T-cell (primary cell): ENCODE measurements at regions not wholly inside any gene's neighbourhood (a gene's known extent, or its start where the extent isn't known, plus 50 kb on each side); places are given as distances from the start of the nearest gene placed in this dataset.

Source experiments
- ATAC-seq, 4 experiments: fragments of 200-7000 bp in 3 of 4; fragments of 150-1000 bp in 1 of 4; cut with Tn5 transposase; replicated peaks in 1 of 4; 1 replicate in 3 of 4; 2 replicates in 1 of 4; pipeline ENCODE4 v1.10.0; 2021; ENCODE audit warnings: moderate library complexity in 3 of 4, mild to moderate bottlenecking in 2 of 4, moderate number of reproducible peaks in 1 of 4
- CTCF ChIA-PET, 2 donors: fragments of 300-600 bp; sonication (Branson Sonifier 250); formaldehyde crosslinking; loops; one replicate each; lab custom pipeline; 2022; ENCODE audit warnings: antibody characterized with exemption in 2 of 2; lab: Charles Lee
- POLR2A ChIA-PET, 2 donors: fragments of 300-600 bp; sonication (Branson Sonifier 250); formaldehyde crosslinking; loops; one replicate each; lab custom pipeline; 2022; ENCODE audit warnings: antibody characterized with exemption in 2 of 2; lab: Charles Lee
- DNase-seq, 35 experiments: peaks; one replicate each; pipeline versions ENCODE4 v3.0.0 to v3.0.0-alpha.2; 2013 to 2023
- H3K27ac ChIP-seq: one replicate; pipeline ENCODE4 v1.5.1; 2013; ENCODE audit warnings: low read length
- H3K27me3 ChIP-seq, 2 experiments: replicated peaks in 1 of 2; 1 replicate in 1 of 2; 2 replicates in 1 of 2; pipeline versions ENCODE4 v1.6.1 to v1.7.0; 2013; ENCODE audit warnings: low read length in 1 of 2, mixed read lengths in 1 of 2; ENCODE audit not compliant: control insufficient read depth in 2 of 2, insufficient read depth in 2 of 2; ENCODE audit errors: extremely low read depth in 1 of 2
- H3K36me3 ChIP-seq, 2 donors: 1 replicate in 1 of 2; 2 replicates in 1 of 2; pipeline versions ENCODE4 v1.6.1 to v1.7.0; 2013; ENCODE audit warnings: low read length in 1 of 2; ENCODE audit not compliant: control insufficient read depth in 2 of 2, insufficient read depth in 1 of 2; ENCODE audit errors: extremely low read depth in 1 of 2
- H3K4me1 ChIP-seq, 2 experiments: 1 replicate in 1 of 2; 2 replicates in 1 of 2; pipeline versions ENCODE4 v1.6.1 to v1.7.0; 2013; ENCODE audit warnings: low read length in 2 of 2, mixed read lengths in 1 of 2; ENCODE audit not compliant: insufficient read depth in 2 of 2, control insufficient read depth in 1 of 2; ENCODE audit errors: extremely low read depth in 1 of 2
- H3K4me3 ChIP-seq, 2 donors: 1 replicate in 1 of 2; 2 replicates in 1 of 2; pipeline versions ENCODE4 v1.5.1 to v1.7.0; 2013; ENCODE audit warnings: mild to moderate bottlenecking in 2 of 2, low read length in 1 of 2, moderate library complexity in 1 of 2; ENCODE audit not compliant: control insufficient read depth in 1 of 2; ENCODE audit errors: extremely low read depth in 1 of 2
- H3K9me3 ChIP-seq: 2 replicates; pipeline ENCODE4 v1.7.0; 2013
- H3K27ac Mint-ChIP-seq, 2 donors: one replicate each; pipeline ENCODE4 v1.8.0; 2020 to 2021; ENCODE audit warnings: mild to moderate bottlenecking in 2 of 2, mixed read lengths in 2 of 2
- H3K27me3 Mint-ChIP-seq, 2 donors: one replicate each; pipeline ENCODE4 v1.8.0; 2021 to 2022; ENCODE audit warnings: mixed read lengths in 2 of 2
- H3K36me3 Mint-ChIP-seq: one replicate; pipeline ENCODE4 v1.8.0; 2021; ENCODE audit warnings: mixed read lengths
- H3K4me1 Mint-ChIP-seq, 3 donors: one replicate each; pipeline ENCODE4 v1.8.0; 2020 to 2022; ENCODE audit warnings: mixed read lengths in 3 of 3, mild to moderate bottlenecking in 1 of 3
- H3K4me3 Mint-ChIP-seq, 3 donors: one replicate each; pipeline ENCODE4 v1.8.0; 2020 to 2022; ENCODE audit warnings: mild to moderate bottlenecking in 3 of 3, mixed read lengths in 3 of 3, moderate library complexity in 3 of 3
- H3K9me3 Mint-ChIP-seq, 3 donors: one replicate each; pipeline ENCODE4 v1.8.0; 2020 to 2022; ENCODE audit warnings: mixed read lengths in 3 of 3
- WGBS: methylation state at CpG from one replicate; pipeline ENCODE4 v1.1.5; 2013; ENCODE audit warnings: missing lambda C conversion rate; ENCODE audit not compliant: insufficient coverage; 5-methylcytosine and 5-hydroxymethylcytosine counted together

DNA sequence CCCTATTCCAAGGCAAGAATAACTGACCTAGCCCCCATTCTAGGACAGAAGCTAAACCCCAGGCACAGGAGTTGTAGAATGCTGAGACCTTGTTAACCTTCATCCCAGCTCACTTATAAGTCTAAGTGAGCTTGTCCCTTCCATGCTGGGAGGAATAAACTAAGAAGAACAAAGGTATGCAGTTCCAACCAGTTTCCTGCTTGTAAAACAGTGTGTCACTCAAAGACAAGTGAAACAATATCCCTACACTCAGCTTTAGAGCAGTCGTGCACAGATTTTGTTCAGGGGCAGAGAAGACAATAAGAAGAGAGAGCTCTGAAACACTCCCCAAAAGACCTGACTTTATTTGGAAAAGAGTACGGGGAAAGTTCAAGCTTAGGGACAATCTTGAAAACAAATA is 292.1 kb downstream of the CGGBP1 start:
- no peaks in the 10 kb centered on the region for H3K4me1 ChIP-seq
- WGBS: no CpG with 5 or more reads among the region's 2 CpGs
- Mint-ChIP-seq H3K4me3 (no peak overlapping the region), H3K36me3 (no peaks in the 10 kb centered on the region), H3K27me3 (peaks cover 0 to 3% of the 10 kb centered on the region in 2 donors), H3K4me1 (no peaks in the 10 kb centered on the region), H3K27ac (no peak overlapping the region), H3K9me3 (no peaks in the 10 kb centered on the region)
- DNase-seq (no peak), ATAC-seq (no peak)
- H3K27me3 ChIP-seq: no peaks in the 10 kb centered on the region
- ChIA-PET POLR2A (interaction anchor here in 1 of 2 donors (0.7 kb wide), 1 partner anchor 23 kb away, joined by 3 read pairs; no protein-coding TSS in a partner anchor), CTCF (no interaction called here)
- no peaks in the 10 kb centered on the region for H3K36me3 ChIP-seq
- H3K27ac ChIP-seq: no peak overlapping the region
- no peaks in the 10 kb centered on the region for H3K9me3 ChIP-seq
- H3K4me3 ChIP-seq: no peak overlapping the region

DNA sequence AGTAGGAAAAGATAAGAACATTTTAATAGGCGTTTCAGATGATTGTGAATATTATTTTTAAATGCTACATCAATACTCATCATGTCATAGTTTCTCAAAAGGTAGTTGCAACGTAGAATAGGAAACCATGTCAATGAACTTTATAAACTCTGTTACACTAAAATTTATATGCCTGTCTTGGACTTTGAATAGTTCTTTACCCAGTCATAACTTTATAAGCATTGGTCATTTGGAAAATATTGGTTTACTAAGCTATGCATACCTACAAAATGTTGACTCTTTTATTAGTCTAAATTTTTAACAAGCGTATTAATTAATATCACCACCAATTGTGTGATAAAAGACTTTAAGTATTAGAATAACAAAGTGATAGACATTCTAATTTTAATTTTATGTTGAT is 293.5 kb downstream of the CGGBP1 start:
- no CpG with 5 or more reads among the region's 3 CpGs for WGBS
- Histone ChIP-seq H3K27me3 (no peaks in the 10 kb centered on the region), H3K36me3 (no peaks in the 10 kb centered on the region), H3K4me1 (no peaks in the 10 kb centered on the region), H3K4me3 (no peak overlapping the region), H3K9me3 (no peaks in the 10 kb centered on the region), H3K27ac (no peak overlapping the region)
- ATAC-seq (no peak), DNase-seq (no peak)
- Mint-ChIP-seq H3K27ac (no peak overlapping the region), H3K4me3 (no peak overlapping the region), H3K4me1 (no peaks in the 10 kb centered on the region), H3K36me3 (no peaks in the 10 kb centered on the region), H3K9me3 (no peaks in the 10 kb centered on the region), H3K27me3 (no peaks in the 10 kb centered on the region)
- ChIA-PET CTCF (no interaction called here), POLR2A (no interaction called here)

DNA sequence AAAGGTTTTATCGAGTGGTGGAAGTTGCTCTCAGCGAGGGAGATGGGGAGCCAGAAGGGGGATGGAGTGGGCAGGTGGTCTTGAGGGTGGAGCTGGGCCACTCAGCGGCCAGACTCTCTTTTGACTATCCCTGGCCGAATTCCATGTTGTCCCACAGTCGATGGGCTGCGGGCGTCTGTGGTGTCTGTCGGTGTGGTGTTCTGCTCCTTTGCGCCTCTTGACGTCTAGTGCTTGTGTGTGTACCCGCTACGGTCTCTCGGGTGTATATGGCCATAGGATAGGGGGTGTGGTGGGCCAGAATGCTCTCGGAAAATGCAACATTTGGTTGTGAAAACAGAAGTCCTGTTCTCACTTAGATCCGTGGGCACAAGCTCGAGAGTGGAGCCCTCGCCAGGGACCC is 297.0 kb downstream of the CGGBP1 start:
- Mint-ChIP-seq H3K4me1 (no peaks in the 10 kb centered on the region), H3K4me3 (no peak overlapping the region), H3K36me3 (no peaks in the 10 kb centered on the region), H3K9me3 (no peaks in the 10 kb centered on the region), H3K27ac (no peak overlapping the region), H3K27me3 (peaks cover 2 to 3% of the 10 kb centered on the region in 2 donors)
- CTCF ChIA-PET: interaction anchor here in 1 of 2 donors (0.5 kb wide), 1 partner anchor 13 kb away, joined by 3 read pairs; no protein-coding TSS in a partner anchor
- Histone ChIP-seq H3K4me1 (no peaks in the 10 kb centered on the region), H3K9me3 (no peaks in the 10 kb centered on the region), H3K27ac (no peak overlapping the region), H3K27me3 (no peaks in the 10 kb centered on the region), H3K4me3 (no peak overlapping the region), H3K36me3 (no peaks in the 10 kb centered on the region)
- POLR2A ChIA-PET: no interaction called here
- ATAC-seq (no peak), DNase-seq (no peak)
- WGBS: 90% methylated on average over 12 of the region's 17 CpGs

DNA sequence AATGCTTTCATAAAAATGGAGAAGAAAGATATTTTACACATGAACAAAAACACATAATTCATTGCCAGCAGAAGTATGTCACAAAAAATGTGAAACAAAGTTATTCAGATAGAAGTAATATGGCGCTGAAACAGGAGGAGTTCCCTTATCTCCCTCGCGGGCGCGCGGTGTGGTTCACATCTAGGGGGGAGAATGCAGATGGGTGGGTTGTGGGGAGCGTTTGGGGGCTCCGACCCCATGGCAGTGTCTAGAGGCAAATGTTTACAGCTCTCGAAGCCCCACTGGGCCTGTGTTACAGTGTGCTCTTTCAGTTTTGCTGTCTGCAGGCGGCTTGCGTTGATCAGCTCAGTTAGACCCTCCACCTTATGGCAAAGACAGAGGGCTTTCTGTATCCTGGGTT is 297.5 kb downstream of the CGGBP1 start:
- Mint-ChIP-seq H3K27me3 (peaks cover 3 to 4% of the 10 kb centered on the region in 2 donors), H3K4me3 (no peak overlapping the region), H3K36me3 (no peaks in the 10 kb centered on the region), H3K9me3 (no peaks in the 10 kb centered on the region), H3K27ac (no peak overlapping the region), H3K4me1 (no peaks in the 10 kb centered on the region)
- DNase-seq (no peak), ATAC-seq (no peak)
- ChIA-PET CTCF (no interaction called here), POLR2A (no interaction called here)
- Histone ChIP-seq H3K27me3 (no peaks in the 10 kb centered on the region), H3K4me3 (no peak overlapping the region), H3K4me1 (no peaks in the 10 kb centered on the region), H3K9me3 (no peaks in the 10 kb centered on the region), H3K27ac (no peak overlapping the region), H3K36me3 (no peaks in the 10 kb centered on the region)
- no CpG with 5 or more reads among the region's 11 CpGs for WGBS

DNA sequence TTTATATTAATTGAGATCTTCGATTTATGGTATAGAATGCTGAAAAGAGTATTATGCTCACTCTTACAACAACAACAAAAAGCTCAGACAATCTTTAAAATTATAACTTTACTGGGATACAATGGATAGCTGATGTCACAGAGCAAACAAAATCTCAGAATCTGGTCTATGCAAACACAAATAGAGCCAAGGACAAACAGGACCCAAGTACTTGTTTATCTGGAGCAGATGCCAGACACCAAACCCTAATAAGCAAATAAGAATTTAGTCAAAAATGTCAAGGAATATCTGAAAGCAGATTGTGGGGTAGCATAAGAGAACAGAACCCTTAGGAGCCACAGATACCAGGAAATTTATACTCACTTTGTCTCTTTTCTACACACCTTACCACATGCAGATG is 302.2 kb downstream of the CGGBP1 start:
- H3K36me3 ChIP-seq: no peaks in the 10 kb centered on the region
- H3K4me1 ChIP-seq: no peaks in the 10 kb centered on the region
- no peaks in the 10 kb centered on the region for H3K4me1 Mint-ChIP-seq
- H3K9me3 ChIP-seq: no peaks in the 10 kb centered on the region
- H3K36me3 Mint-ChIP-seq: no peaks in the 10 kb centered on the region
- H3K27me3 Mint-ChIP-seq: peaks cover 3 to 11% of the 10 kb centered on the region in 2 donors
- H3K9me3 Mint-ChIP-seq: no peaks in the 10 kb centered on the region
- ATAC-seq: no peak
- no peaks in the 10 kb centered on the region for H3K27me3 ChIP-seq
- WGBS: no CpG with 5 or more reads among the region's 1 CpG
- H3K27ac Mint-ChIP-seq: no peak overlapping the region
- no peak overlapping the region for H3K4me3 Mint-ChIP-seq
- DNase-seq: no peak
- ChIA-PET CTCF (no interaction called here), POLR2A (interaction anchor here in 1 of 2 donors (0.6 kb wide), 1 partner anchor 468 kb away, joined by 3 read pairs; no protein-coding TSS in a partner anchor)
- H3K27ac ChIP-seq: no peak overlapping the region
- no peak overlapping the region for H3K4me3 ChIP-seq

DNA sequence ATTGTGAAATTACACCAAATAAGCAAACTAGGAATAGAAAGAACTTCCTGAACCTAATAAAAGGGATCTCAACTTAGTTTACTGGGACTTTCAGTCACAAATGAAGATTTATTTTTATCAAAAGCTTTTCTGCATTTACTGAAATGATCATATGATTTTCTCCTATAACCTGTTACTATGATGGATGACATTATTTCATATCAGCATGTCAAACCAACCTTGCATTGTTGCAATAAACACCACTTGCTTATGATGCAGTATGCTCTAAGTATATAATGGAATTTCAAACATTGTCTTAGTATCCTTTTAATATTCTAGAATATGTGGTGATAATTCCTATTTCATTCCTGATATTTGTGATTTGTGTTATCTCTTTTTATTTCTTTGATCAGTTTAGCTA is 303.0 kb downstream of the CGGBP1 start:
- no peaks in the 10 kb centered on the region for H3K9me3 ChIP-seq
- Mint-ChIP-seq H3K4me1 (no peaks in the 10 kb centered on the region), H3K9me3 (no peaks in the 10 kb centered on the region), H3K36me3 (no peaks in the 10 kb centered on the region), H3K27ac (no peak overlapping the region), H3K4me3 (no peak overlapping the region), H3K27me3 (peaks cover 3 to 11% of the 10 kb centered on the region in 2 donors)
- CTCF ChIA-PET: no interaction called here
- POLR2A ChIA-PET: no interaction called here
- no peak overlapping the region for H3K27ac ChIP-seq
- no peak overlapping the region for H3K4me3 ChIP-seq
- ATAC-seq (no peak), DNase-seq (no peak)
- no peaks in the 10 kb centered on the region for H3K36me3 ChIP-seq
- no peaks in the 10 kb centered on the region for H3K4me1 ChIP-seq
- H3K27me3 ChIP-seq: no peaks in the 10 kb centered on the region

DNA sequence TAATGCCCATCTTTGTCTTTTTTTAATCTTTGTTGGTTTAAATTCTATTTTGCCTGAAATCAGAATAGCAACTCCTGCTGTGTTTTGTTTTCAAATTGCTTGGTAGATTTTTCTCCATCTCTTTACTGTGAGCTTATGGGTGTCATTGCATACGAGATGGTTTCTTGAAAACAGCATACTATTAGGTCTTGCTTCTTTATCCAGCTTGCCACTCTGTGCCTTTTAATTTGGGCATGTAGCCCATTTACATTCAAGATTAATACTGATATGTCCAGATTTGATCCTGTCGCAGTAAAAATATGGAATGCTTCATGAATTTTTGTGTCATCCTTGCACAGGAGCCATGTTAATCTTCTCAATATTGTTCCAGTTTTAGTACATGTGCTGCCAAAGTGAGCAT is 316.6 kb downstream of the CGGBP1 start:
- Histone ChIP-seq H3K27ac (no peak overlapping the region), H3K4me3 (no peak overlapping the region), H3K4me1 (no peaks in the 10 kb centered on the region), H3K9me3 (no peaks in the 10 kb centered on the region), H3K27me3 (peaks cover 0 to 3% of the 10 kb centered on the region in 2 experiments), H3K36me3 (no peaks in the 10 kb centered on the region)
- no CpG with 5 or more reads among the region's 2 CpGs for WGBS
- peaks cover 0 to 5% of the 10 kb centered on the region in 2 donors for H3K27me3 Mint-ChIP-seq
- no peaks in the 10 kb centered on the region for H3K36me3 Mint-ChIP-seq
- ATAC-seq: no peak
- H3K9me3 Mint-ChIP-seq: peaks cover 11 to 24% (median 11%) of the 10 kb centered on the region in 3 donors
- H3K4me1 Mint-ChIP-seq: no peaks in the 10 kb centered on the region
- CTCF ChIA-PET: no interaction called here
- DNase-seq: no peak
- H3K4me3 Mint-ChIP-seq: no peak overlapping the region
- H3K27ac Mint-ChIP-seq: no peak overlapping the region
- POLR2A ChIA-PET: no interaction called here
